ENCODE measurements at regions not wholly inside any gene's neighbourhood (a gene's known extent, or its start where the extent isn't known, plus 50 kb on each side); places are given as distances from the start of the nearest gene placed in this dataset.
A peak's percentile ranks its signal among the peaks of the same experiment; 100 is the strongest.
"Not testable (repeated sequence)": the region's sequence is repeated elsewhere in the genome, so short reads cannot be mapped to it uniquely, and the experiment has no call there.

DNA sequence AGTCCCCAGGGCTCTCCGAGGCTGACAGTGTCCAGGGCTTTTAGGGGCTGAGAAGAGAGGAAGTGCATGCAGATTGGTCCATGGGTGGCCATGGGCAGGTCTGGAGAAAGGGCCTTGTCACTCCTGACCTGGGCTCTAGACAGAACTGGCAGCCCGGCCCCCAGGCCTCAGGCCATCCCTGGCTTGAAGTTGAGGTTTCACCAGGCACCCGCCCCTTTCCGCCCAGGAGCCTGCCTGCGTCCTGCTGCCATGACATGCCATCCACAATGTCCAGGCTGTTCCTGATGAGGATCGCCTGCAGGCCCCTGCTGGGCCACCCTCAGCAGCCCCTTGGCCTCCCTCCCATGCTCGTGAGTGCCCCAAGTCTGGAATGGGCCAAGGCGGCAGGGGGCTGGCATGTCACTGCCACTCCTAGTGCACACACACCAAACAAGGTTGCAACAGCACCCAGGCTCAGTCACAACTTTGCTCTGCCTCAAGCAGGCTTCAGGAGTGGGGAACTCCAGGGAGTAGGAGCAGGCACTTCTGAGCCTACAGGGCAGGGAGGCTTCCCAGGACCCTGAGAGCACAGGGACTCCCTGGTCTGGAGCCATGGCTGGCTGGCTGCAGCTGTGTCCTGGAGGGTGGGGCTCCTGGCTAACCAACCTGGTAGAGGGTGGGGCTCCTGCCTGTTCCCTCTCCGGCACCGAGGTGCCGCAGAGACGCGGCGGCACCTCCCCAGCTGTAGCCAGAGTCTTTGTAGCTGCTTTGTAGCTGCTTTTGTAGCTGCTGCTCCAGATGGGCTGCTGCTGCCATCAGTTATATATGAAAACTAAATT is 1457.1 kb upstream of the GBE1 start:
- no peaks in the 10 kb centered on the region for H3F3A ChIP-seq (replicated peaks; ENCODE audit: low read depth)
- H3K9me2 ChIP-seq (ENCODE audit: insufficient read depth) = no peaks in the 10 kb centered on the region
- Mint-ChIP-seq H3K4me1 (no peaks in the 10 kb centered on the region), H3K36me3 (ENCODE audit: low read depth) (no peaks in the 10 kb centered on the region), H3K27ac (no peak overlapping the region), H3K27me3 (ENCODE audit: insufficient read depth, low read depth, poor library complexity) (no peaks in the 10 kb centered on the region), H3K9me3 (peaks cover 2% of the 10 kb centered on the region; the same call in 1 of the 3 replicates), H3K4me3 (no peak overlapping the region)
- H4K20me1 ChIP-seq (replicated peaks; ENCODE audit: insufficient read depth) = no peaks in the 10 kb centered on the region
- DNase-seq (ENCODE audit: low spot score) (no peak), ATAC-seq (no peak; the same call in 2 of the 3 replicates)
- no peak for TF ChIP-seq ETS1 (IDR thresholded peaks at IDR 0.05)
- H3K36me3 ChIP-seq (ENCODE audit: insufficient read depth) = no peaks in the 10 kb centered on the region
- H3K27ac ChIP-seq (ENCODE audit: low read depth) = no peak overlapping the region
- H3K4me2 ChIP-seq = no peak overlapping the region
- no peak overlapping the region for H3K4me3 ChIP-seq
- H2AFZ ChIP-seq = peak overlapping the region; percentile 72; the same call in 1 of the 2 replicates
- no peaks in the 10 kb centered on the region for H3K79me2 ChIP-seq (replicated peaks; ENCODE audit: insufficient read depth)
- H3K4me1 ChIP-seq (ENCODE audit: insufficient read depth) = no peaks in the 10 kb centered on the region
- H3K27me3 ChIP-seq (ENCODE audit: insufficient read depth) = no peaks in the 10 kb centered on the region

DNA sequence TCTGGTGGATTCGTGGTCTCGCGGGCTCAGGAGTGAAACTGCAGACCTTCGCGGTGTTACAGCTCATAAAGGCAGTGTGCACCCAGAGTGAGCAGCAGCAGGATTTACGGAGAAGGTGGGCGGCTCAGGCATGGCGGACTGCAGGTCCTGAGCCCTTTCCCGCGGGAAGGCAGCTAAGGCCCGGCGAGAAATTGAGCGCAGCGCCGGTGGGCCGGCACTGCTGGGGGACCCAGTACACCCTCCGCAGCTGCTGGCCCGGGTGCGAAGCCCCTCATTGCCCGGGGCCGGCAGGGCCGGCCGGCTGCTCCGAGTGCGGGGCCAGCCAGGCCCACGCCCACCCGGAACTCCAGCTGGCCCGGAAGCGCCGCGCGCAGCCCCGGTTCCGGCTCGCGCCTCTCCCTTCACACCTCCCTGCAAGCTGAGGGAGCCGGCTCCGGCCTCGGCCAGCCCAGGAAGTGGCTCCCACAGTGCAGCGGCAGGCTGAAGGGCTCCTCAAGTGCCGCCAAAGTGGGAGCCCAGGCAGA is 1456.2 kb upstream of the GBE1 start:
- H3K79me2 ChIP-seq (replicated peaks; ENCODE audit: insufficient read depth); H3K4me3 Mint-ChIP-seq; H3K36me3 Mint-ChIP-seq (ENCODE audit: low read depth); H3K9me3 Mint-ChIP-seq; H3K27ac ChIP-seq (ENCODE audit: low read depth); H3K4me2 ChIP-seq; H4K20me1 ChIP-seq (replicated peaks; ENCODE audit: insufficient read depth); DNase-seq (ENCODE audit: low spot score); H3K4me1 ChIP-seq (ENCODE audit: insufficient read depth); H3K4me3 ChIP-seq; H3K4me1 Mint-ChIP-seq; H3K36me3 ChIP-seq (ENCODE audit: insufficient read depth); H3F3A ChIP-seq (replicated peaks; ENCODE audit: low read depth); H3K27me3 Mint-ChIP-seq (ENCODE audit: insufficient read depth, low read depth, poor library complexity); H3K9me2 ChIP-seq (ENCODE audit: insufficient read depth); H3K27me3 ChIP-seq (ENCODE audit: insufficient read depth); H3K27ac Mint-ChIP-seq; ATAC-seq: not testable (repeated sequence)
- peak overlapping the region; percentile 85 for H2AFZ ChIP-seq

- Histone ChIP-seq H3K4me1 (ENCODE audit: insufficient read depth) (no peaks in the 10 kb centered on the region), H3K4me3 (no peak overlapping the region), H3K9me2 (ENCODE audit: insufficient read depth) (no peaks in the 10 kb centered on the region), H4K20me1 (replicated peaks; ENCODE audit: insufficient read depth) (no peaks in the 10 kb centered on the region), H3K79me2 (replicated peaks; ENCODE audit: insufficient read depth) (no peaks in the 10 kb centered on the region), H3K36me3 (ENCODE audit: insufficient read depth) (no peaks in the 10 kb centered on the region), H3K4me2 (no peak overlapping the region), H3F3A (replicated peaks; ENCODE audit: low read depth) (no peaks in the 10 kb centered on the region), H3K27me3 (ENCODE audit: insufficient read depth) (no peaks in the 10 kb centered on the region), H2AFZ (peak overlapping the region; percentile 85), H3K27ac (ENCODE audit: low read depth) (no peak overlapping the region)
- no peaks in the 10 kb centered on the region for H3K4me1 Mint-ChIP-seq
- H3K27ac Mint-ChIP-seq = no peak overlapping the region
- TF ChIP-seq JUNB (IDR thresholded peaks at IDR 0.05; ENCODE audit: unreplicated experiment) = no peak
- H3K27me3 Mint-ChIP-seq (ENCODE audit: insufficient read depth, low read depth, poor library complexity) = no peaks in the 10 kb centered on the region
- no peak for DNase-seq (ENCODE audit: low spot score)
- no peaks in the 10 kb centered on the region for H3K36me3 Mint-ChIP-seq (ENCODE audit: low read depth)
- no peak overlapping the region for H3K4me3 Mint-ChIP-seq
- no peak for ATAC-seq
- H3K9me3 Mint-ChIP-seq = peaks cover 2% of the 10 kb centered on the region; the same call in 1 of the 3 replicates
Measured at GRCh38 chr3:83216919-83217594, 1455.6 kb upstream of the GBE1 start.
